ENCODE measurements at regions not wholly inside any gene's neighbourhood (a gene's known extent, or its start where the extent isn't known, plus 50 kb on each side); places are given as distances from the start of the nearest gene placed in this dataset.

- TF ChIP-seq EP300 (IDR thresholded peaks at IDR 0.05): no peak
- no peak for TF ChIP-seq CTCF (IDR thresholded peaks at IDR 0.05)
- no peak for TF ChIP-seq POLR2A (IDR thresholded peaks at IDR 0.05)
Observed at GRCh38 chr15:97691799-97692198, 268.7 kb upstream of the ARRDC4 start.

Measured in ovary (tissue), 3 donors.